GM19035 (cell line): ENCODE measurements at regions not wholly inside any gene's neighbourhood (a gene's known extent, or its start where the extent isn't known, plus 50 kb on each side); places are given as distances from the start of the nearest gene placed in this dataset.

ENCODE experiments used
- ATAC-seq: cut with Tn5 transposase; IDR thresholded peaks from one replicate; pipeline ENCODE4 v1.9.1; 2021; ENCODE audit not compliant: unreplicated experiment

DNA sequence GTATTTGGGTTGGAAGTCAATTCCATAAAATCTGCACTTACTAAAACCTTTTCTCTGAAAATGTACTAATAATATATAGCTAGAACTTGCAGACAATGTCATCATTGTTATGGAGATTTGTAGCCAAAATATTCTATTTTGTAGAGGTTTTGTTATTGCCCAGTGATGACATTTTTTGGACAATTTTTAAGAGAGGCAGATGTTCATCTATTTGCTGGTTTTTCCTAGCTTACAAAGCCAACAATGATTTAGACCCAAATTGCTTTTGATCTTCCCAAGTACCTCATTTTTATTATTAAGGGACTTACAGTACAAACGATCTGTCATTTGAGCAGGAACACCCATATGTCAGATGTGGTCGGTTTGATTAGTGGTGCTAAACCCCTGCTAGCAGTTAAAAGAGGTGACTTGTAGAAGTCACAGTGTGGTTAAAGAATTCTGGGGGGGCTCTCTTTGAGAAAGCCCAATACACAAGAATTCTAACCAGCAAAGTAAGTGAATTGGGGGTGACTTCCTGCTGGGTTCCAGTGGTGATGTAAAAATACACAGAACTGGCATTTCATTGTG, 136.2 kb downstream of the KIT start:
- no peak for ATAC-seq
